ENCODE measurements at regions not wholly inside any gene's neighbourhood (a gene's known extent, or its start where the extent isn't known, plus 50 kb on each side); places are given as distances from the start of the nearest gene placed in this dataset.

- Mint-ChIP-seq H3K4me3 (no peak overlapping the region), H3K36me3 (no peaks in the 10 kb centered on the region), H3K27ac (no peak overlapping the region), H3K4me1 (no peaks in the 10 kb centered on the region), H3K9me3 (no peaks in the 10 kb centered on the region), H3K27me3 (ENCODE audit: low read depth in 2 of 2) (peaks cover 13 to 53% of the 10 kb centered on the region in 2 donors)
- H3K27ac ChIP-seq (ENCODE audit: low read length), result no peak overlapping the region
- no peak for TF ChIP-seq CTCF (IDR thresholded peaks at IDR 0.05)
- no peak for ATAC-seq
- H3K4me1 ChIP-seq (ENCODE audit: control insufficient read depth, insufficient read depth, low read length), result no peaks in the 10 kb centered on the region
- intact Hi-C loops (cut with micrococcal nuclease), result no loop called here
- H3K9me3 ChIP-seq (ENCODE audit: control insufficient read depth, insufficient read depth, low read length), result no peaks in the 10 kb centered on the region
- DNase-seq, result no peak
- H3K36me3 ChIP-seq (ENCODE audit: control insufficient read depth, insufficient read depth, low read length), result no peaks in the 10 kb centered on the region
- no peaks in the 10 kb centered on the region for H3K27me3 ChIP-seq (ENCODE audit: control insufficient read depth, insufficient read depth, low read length)
- 83% methylated on average over 1 of the region's 1 CpG for WGBS (ENCODE audit: insufficient coverage)
- no peak overlapping the region for H3K4me3 ChIP-seq (ENCODE audit: low read length)
Measured at GRCh38 chr20:41668057-41668749, 50.0 kb upstream of the CHD6 start.

Measured in natural killer cell (primary cell).